Astrocyte (in vitro differentiated cells and primary cell): ENCODE measurements at regions not wholly inside any gene's neighbourhood (a gene's known extent, or its start where the extent isn't known, plus 50 kb on each side); places are given as distances from the start of the nearest gene placed in this dataset.

Experiments
- CTCF ChIP-seq: IDR thresholded peaks from 2 replicates; pipeline ENCODE4 v1.5.1; 2011; ENCODE audit warnings: low read depth, mild to moderate bottlenecking, inconsistent platforms, low read length, moderate library complexity; ENCODE audit not compliant: insufficient read depth
- EZH2 ChIP-seq: IDR thresholded peaks from 2 replicates; pipeline ENCODE4 v1.6.1; 2012; ENCODE audit warnings: mild to moderate bottlenecking, low read length, inconsistent platforms; ENCODE audit not compliant: insufficient read depth

GRCh38 chr10:63795094-63795860, 274.1 kb downstream of the REEP3 start:
- TF ChIP-seq CTCF (no peak), EZH2 (no peak)
